Skeletal muscle tissue (tissue), 3 donors: ENCODE measurements at regions not wholly inside any gene's neighbourhood (a gene's known extent, or its start where the extent isn't known, plus 50 kb on each side); places are given as distances from the start of the nearest gene placed in this dataset.

Experiments used
- H3K27ac ChIP-seq: one replicate; pipeline ENCODE4 v1.7.0; 2013; ENCODE audit warnings: mild to moderate bottlenecking, low read depth, low read length, inconsistent platforms
- H3K27me3 ChIP-seq, 3 donors: one replicate each; pipeline ENCODE4 v1.7.0; 2013; ENCODE audit warnings: low read length in 3 of 3; ENCODE audit not compliant: control insufficient read depth in 3 of 3, insufficient read depth in 3 of 3
- H3K36me3 ChIP-seq, 3 donors: one replicate each; pipeline ENCODE4 v1.7.0; 2013; ENCODE audit warnings: low read length in 3 of 3; ENCODE audit not compliant: control insufficient read depth in 3 of 3, insufficient read depth in 3 of 3
- H3K4me1 ChIP-seq, 3 donors: one replicate each; pipeline ENCODE4 v1.7.0; 2013; ENCODE audit warnings: low read length in 3 of 3, mild to moderate bottlenecking in 3 of 3; ENCODE audit not compliant: control insufficient read depth in 3 of 3, insufficient read depth in 3 of 3
- H3K4me3 ChIP-seq, 3 donors: one replicate each; pipeline ENCODE4 v1.7.0; 2013; ENCODE audit warnings: low read length in 3 of 3
- H3K9ac ChIP-seq, 3 donors: one replicate each; pipeline ENCODE4 v1.7.0; 2013; ENCODE audit warnings: low read length in 3 of 3, mild to moderate bottlenecking in 3 of 3, moderate library complexity in 2 of 3, low read depth in 1 of 3
- H3K9me3 ChIP-seq, 3 donors: one replicate each; pipeline ENCODE4 v1.7.0; 2013; ENCODE audit warnings: low read length in 3 of 3; ENCODE audit not compliant: control insufficient read depth in 3 of 3
- donor health status: Osteomylitis.

DNA sequence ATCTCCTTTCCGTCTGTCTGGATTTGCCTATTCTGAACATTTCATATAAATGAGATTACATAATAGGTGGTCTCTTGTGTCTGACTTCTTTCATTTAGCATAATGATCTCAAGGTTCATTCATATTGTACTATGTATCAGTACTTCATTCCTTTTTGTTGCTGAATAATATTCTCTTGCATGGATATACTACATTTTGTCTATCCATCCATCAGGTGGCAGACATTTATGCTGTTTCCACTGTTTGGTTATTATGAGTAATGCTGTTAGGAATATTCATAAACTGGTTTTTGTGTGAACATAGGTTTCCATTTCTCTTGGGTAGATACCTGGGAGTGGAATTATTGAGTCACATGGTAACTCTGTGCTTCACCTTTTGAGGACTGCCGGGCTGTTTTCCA is 148.2 kb upstream of the PMEPA1 start:
- Histone ChIP-seq H3K4me1 (no peaks in the 10 kb centered on the region), H3K4me3 (no peak overlapping the region), H3K9me3 (no peaks in the 10 kb centered on the region), H3K27ac (no peak overlapping the region), H3K36me3 (no peaks in the 10 kb centered on the region), H3K27me3 (no peaks in the 10 kb centered on the region), H3K9ac (no peak overlapping the region)

- no peak overlapping the region for H3K9ac ChIP-seq
- no peak overlapping the region for H3K27ac ChIP-seq
- H3K9me3 ChIP-seq = no peaks in the 10 kb centered on the region
- no peak overlapping the region for H3K4me3 ChIP-seq
- H3K36me3 ChIP-seq = no peaks in the 10 kb centered on the region
- H3K4me1 ChIP-seq = no peaks in the 10 kb centered on the region
- H3K27me3 ChIP-seq = no peaks in the 10 kb centered on the region
Observed at GRCh38 chr20:57857118-57857517, 147.3 kb upstream of the PMEPA1 start.

- no peak overlapping the region for H3K4me3 ChIP-seq
- H3K27me3 ChIP-seq = no peaks in the 10 kb centered on the region
- no peaks in the 10 kb centered on the region for H3K36me3 ChIP-seq
- H3K27ac ChIP-seq = no peak overlapping the region
- H3K9me3 ChIP-seq = no peaks in the 10 kb centered on the region
- H3K4me1 ChIP-seq = no peaks in the 10 kb centered on the region
- H3K9ac ChIP-seq = no peak overlapping the region
Observed at GRCh38 chr20:57856658-57857057, 146.8 kb upstream of the PMEPA1 start.

DNA sequence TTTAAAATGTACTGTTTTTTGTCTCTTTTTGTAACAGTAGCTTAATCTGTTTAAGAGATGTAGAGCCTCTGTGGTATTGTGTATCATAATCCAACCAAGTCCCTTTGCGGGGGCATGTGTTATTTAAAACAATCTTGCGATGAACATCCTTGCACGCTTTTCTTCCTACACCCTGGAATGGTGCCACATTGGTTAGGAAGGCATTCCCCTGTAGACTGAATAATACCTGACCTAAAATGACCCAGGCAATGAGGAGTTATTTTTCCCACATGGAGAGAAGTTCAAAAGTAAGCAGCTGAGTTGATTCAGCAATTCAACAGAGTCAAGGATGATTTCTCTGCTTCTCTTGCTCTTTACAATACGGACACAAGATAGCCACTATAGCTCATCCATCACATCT is 142.0 kb upstream of the PMEPA1 start:
- Histone ChIP-seq H3K9ac (no peak overlapping the region), H3K4me1 (peaks cover 0 to 4% (median 0%) of the 10 kb centered on the region in 3 donors), H3K27me3 (no peaks in the 10 kb centered on the region), H3K36me3 (no peaks in the 10 kb centered on the region), H3K27ac (no peak overlapping the region), H3K4me3 (no peak overlapping the region), H3K9me3 (no peaks in the 10 kb centered on the region)

DNA sequence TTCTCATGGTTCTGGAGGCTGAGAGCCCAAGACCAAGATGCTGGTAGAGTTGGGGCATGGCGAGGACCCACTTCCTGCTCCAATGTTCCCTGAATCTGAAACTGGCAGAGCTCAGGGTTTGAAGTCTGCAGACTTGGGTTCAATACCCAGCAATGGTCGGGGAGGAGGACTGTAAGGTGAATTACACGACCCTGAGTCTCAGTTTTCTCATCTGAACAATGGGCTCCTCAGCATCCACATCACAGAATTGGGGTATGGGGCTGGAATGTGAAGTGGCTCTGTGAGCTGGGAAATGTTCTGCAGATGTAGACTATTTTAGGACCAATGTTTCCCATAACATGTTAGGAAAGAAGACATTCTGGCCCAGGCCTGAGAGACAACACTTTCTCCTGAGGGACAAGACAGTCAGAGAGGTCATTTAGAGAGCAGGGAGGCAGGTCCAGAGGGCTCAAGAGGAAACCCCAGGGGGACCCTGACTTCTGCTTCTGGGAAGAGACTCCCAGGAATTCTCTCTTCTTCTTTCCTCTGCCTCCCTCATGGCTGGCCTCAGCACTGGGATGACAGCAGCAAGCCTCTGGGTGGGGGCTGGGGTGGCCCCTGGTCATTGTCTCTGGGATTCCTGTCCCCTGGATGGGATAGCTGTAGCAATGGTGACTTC is 141.3 kb upstream of the PMEPA1 start:
- Histone ChIP-seq H3K27me3 (no peaks in the 10 kb centered on the region), H3K4me3 (no peak overlapping the region), H3K9me3 (no peaks in the 10 kb centered on the region), H3K27ac (no peak overlapping the region), H3K36me3 (no peaks in the 10 kb centered on the region), H3K9ac (no peak overlapping the region), H3K4me1 (peaks cover 0 to 4% (median 0%) of the 10 kb centered on the region in 3 donors)

- Histone ChIP-seq H3K4me1 (peaks cover 0 to 4% (median 0%) of the 10 kb centered on the region in 3 donors), H3K27me3 (no peaks in the 10 kb centered on the region), H3K9me3 (no peaks in the 10 kb centered on the region), H3K27ac (no peak overlapping the region), H3K36me3 (no peaks in the 10 kb centered on the region), H3K4me3 (no peak overlapping the region), H3K9ac (no peak overlapping the region)
Observed at GRCh38 chr20:57849521-57850215, 139.9 kb upstream of the PMEPA1 start.

- Histone ChIP-seq H3K9ac (no peak overlapping the region), H3K36me3 (no peaks in the 10 kb centered on the region), H3K4me3 (no peak overlapping the region), H3K4me1 (peaks cover 0 to 4% (median 0%) of the 10 kb centered on the region in 3 donors), H3K27ac (no peak overlapping the region), H3K9me3 (no peaks in the 10 kb centered on the region), H3K27me3 (no peaks in the 10 kb centered on the region)
Observed at GRCh38 chr20:57849121-57849520, 139.3 kb upstream of the PMEPA1 start.

DNA sequence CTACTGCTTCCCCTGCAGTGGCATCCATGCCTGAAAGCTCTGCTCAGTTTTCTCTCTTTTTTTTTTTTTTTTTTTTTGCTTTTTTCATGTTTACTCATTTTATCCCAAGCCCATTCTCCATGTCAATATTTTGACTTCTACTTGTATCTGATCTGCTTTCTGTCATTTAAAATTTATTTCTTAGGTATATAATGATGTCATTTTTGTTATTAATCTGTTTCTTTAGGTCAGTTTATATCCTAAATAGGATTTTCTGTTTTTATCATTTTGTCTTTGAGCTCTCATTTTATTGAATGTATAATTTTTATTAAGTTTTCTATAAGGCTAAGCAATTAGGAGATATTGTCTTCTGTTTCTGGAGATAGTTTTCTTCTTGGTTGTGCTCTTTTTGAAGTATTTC is 138.5 kb upstream of the PMEPA1 start:
- Histone ChIP-seq H3K4me1 (peaks cover 0 to 4% (median 0%) of the 10 kb centered on the region in 3 donors), H3K4me3 (no peak overlapping the region), H3K9me3 (no peaks in the 10 kb centered on the region), H3K27me3 (no peaks in the 10 kb centered on the region), H3K27ac (no peak overlapping the region), H3K36me3 (no peaks in the 10 kb centered on the region), H3K9ac (no peak overlapping the region)

GRCh38 chr20:57847104-57847503 is 137.3 kb upstream of the PMEPA1 start:
- H3K9ac ChIP-seq = no peak overlapping the region
- H3K9me3 ChIP-seq = no peaks in the 10 kb centered on the region
- no peaks in the 10 kb centered on the region for H3K36me3 ChIP-seq

More at GRCh38 chr20:57847104-57847503, 137.3 kb upstream of the PMEPA1 start:
- Histone ChIP-seq H3K27ac (no peak overlapping the region), H3K4me1 (peaks cover 0 to 4% (median 0%) of the 10 kb centered on the region in 3 donors), H3K27me3 (no peaks in the 10 kb centered on the region), H3K4me3 (no peak overlapping the region)
